ENCODE measurements at regions not wholly inside any gene's neighbourhood (a gene's known extent, or its start where the extent isn't known, plus 50 kb on each side); places are given as distances from the start of the nearest gene placed in this dataset.
"Not testable (repeated sequence)": the region's sequence is repeated elsewhere in the genome, so short reads cannot be mapped to it uniquely, and the experiment has no call there.

DNA sequence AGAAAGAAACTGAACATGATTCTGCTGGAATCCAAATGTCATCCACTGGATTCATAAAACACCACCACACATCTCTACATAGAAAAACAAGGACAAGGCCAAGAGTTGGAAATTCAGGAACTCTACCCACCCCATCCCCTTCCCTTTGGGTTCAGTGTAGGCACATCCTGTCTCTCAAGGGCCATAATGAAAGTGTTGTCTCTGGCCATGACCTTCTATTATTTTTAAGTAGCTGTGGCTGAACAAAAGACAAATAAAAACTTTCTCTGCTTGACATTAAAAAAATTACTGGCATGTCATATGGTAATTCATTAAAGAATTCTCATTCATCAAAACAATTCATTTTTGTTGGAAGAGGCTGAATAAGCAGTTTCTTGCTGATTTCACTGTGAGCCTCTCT, 54.9 kb upstream of the ZBTB18 start:
- no peak for DNase-seq (ENCODE audit: low spot score)

- no peak for DNase-seq (ENCODE audit: low spot score)
These were observed 59.4 kb upstream of the ZBTB18 start for GRCh38 chr1:243991650-243992049.

DNA sequence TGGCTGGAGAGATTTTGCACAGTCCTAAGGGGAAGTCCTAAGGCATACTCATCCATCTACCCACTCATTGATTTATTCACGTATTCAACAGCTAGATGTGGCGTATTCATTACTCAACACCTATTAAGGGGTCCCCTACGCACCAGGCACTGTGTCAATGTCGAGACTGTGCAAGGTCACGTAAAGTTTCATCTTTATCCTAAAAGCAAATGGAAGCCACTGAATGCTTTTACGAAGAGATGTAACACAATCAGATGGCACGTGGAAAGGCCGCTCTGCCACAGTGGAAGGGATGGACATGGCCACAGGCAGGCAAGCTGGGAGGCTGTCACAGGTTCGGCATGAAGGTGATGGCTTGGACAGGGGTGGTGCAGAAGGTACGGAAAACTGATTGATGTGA, 66.3 kb upstream of the ZBTB18 start:
- DNase-seq (ENCODE audit: low spot score), result no peak

GRCh38 chr1:243982447-243983018, 68.5 kb upstream of the ZBTB18 start:
- no peak for DNase-seq (ENCODE audit: low spot score)

DNA sequence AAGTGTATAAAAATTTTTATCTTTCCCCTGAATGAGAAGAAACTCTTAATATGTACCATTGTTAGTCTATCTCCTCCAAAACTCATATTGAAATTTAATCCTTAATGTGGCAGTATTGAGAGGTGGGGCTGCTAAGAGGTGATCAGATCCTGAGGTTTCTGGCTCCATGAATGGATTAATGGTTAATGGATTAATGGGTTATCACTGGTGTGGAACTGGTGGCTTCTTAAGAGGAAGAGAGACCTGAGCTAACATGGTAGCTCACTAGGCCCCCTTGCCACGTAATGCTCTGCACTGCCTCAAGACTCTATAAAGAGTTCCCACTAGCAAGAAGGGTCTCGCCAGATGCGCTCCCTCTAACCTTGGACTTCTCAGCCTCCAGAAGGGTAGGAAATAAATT, 70.6 kb upstream of the ZBTB18 start:
- DNase-seq (ENCODE audit: low spot score), result no peak

DNA sequence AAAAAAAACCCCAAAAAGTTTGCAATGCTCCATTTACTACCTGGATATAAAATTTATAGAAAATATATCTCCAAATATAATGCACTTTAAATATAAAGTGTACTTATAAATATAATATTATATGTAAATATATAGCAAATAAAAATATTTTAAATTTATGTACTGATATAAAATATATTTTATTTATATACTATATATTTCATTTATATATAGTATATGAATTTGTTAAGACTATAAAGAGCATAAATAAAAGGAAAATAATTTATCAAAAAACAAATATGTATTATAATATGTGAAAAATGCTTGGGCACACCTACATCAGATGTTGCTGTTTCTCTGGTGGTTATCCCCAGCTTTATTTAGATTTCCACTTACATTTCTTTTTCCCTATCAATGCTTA, 71.0 kb upstream of the ZBTB18 start:
- DNase-seq (ENCODE audit: low spot score), result no peak

DNA sequence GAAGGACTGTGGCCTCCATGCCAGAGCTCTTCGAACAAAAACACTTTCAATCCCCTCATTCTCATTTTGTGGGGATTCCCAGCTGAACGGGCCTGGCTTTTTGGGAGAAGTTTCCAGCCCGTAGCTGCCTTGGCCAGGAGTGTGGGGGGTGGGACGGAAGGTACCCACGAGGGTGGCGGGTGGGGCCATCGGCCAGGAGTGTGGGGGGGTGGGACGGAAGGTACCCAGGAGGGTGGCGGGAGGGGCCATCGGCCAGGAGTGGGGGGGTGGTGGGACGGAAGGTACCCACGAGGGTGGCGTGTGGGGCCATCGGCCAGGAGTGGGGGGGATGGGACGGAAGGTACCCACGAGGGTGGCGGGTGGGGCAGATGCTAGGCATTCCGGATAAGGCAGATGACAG, 71.7 kb upstream of the ZBTB18 start:
- DNase-seq (ENCODE audit: low spot score), result no peak

GRCh38 chr1:243977094-243977493, 74.0 kb upstream of the ZBTB18 start:
- no peak for DNase-seq (ENCODE audit: low spot score)

GRCh38 chr1:243974451-243975292, 76.4 kb upstream of the ZBTB18 start:
- no peak for DNase-seq (ENCODE audit: low spot score)

DNA sequence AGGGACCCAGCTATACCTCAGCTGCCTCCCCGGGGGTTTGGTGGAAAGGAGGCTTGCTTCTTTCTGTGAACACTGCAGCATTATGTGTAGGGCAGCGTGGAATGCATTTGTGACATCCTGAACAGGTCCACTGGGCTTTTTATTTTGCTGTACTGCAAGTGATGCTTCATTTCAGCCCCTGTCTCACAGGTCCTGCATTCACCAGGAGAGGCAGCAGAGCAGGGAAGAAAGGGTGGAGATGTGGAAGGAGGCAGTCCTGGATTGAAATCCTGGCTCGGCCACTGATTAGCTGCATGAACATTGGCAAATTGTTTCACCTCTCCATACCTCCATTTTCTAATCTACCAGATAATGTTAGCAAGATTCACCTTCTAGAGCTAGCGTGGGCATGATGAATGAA, 77.9 kb upstream of the ZBTB18 start:
- DNase-seq (ENCODE audit: low spot score), result no peak

DNA sequence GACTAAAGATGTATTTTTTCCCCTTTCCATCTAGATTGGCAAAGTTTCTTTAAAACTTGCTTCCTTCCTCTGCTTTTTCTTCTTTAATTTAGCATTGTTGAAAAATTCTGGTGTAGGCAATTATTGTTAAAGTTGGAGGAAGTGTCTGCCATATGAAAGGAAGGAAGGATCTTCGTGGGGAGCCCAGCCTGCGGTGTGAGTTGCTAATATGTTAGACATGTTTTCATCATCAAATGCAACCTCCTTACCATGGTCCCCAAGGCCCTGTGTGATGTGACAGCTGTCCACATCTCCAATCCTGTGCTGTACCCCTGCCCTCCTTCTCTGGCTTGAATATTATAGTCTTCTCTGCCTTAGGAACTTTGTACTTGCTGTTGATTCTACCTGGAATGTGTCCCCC, 81.0 kb upstream of the ZBTB18 start:
- DNase-seq (ENCODE audit: low spot score), result no peak

GRCh38 chr1:243968413-243968812, 82.7 kb upstream of the ZBTB18 start:
- no peak for DNase-seq (ENCODE audit: low spot score)

DNA sequence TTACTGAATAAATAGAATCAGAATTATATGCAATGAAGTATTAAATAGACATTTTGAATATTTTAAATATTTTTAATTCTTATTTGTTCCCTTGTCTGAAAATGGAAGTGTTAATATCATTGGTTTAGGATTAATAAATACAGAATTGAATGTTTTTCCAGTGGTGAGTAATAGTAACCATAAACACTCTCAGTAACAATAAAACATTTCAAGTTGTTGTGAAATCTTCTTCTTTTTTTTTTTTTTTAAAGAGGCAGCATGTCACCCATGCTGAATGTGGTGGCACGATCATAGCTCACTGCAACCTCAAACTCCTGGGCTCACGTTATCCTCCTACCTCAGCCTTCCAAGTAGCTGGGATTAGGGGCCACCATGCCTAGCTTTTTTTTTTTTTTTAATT, 86.2 kb upstream of the ZBTB18 start:
- DNase-seq (ENCODE audit: low spot score), result no peak

DNA sequence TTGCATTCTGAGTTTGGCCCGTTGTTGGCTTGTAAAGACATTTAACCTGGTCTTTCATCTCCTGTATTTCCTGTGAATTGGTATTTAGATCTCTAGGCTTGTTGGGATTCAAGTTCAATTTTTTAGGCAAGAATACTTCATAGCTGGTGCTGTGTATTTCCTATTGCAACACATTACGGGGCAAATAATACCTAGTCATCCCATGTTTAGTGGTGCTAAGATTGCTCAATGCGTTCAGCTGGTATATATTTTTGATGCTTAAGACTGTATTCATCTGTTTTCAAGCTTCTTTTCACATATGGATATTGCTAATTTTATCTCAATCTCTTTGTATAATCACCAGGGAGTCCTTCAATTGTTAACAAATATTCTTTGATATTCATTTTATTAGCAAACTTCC, 87.5 kb upstream of the ZBTB18 start:
- no peak for DNase-seq (ENCODE audit: low spot score)

DNA sequence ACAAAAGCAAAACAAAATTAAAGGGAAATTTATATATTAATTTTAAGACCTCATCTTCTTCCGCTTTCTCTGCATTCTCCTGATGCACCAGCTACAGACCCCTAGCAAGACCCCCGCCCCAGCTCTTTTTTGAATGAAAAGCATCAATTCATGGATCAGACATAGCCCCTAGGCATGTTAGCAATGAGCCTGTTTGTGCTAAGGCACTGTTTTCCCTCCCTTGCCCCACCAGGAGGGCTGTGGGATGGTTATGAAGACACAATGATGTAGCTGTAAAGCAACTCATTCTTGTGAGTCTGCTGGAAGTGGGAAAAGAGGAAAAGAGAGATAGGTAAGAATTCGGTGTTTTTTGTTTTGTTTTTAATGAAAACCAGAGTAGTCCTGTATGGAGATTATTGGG, 88.5 kb upstream of the ZBTB18 start:
- DNase-seq (ENCODE audit: low spot score), result no peak

GRCh38 chr1:243959998-243960397, 91.1 kb upstream of the ZBTB18 start:
- no peak for DNase-seq (ENCODE audit: low spot score)

DNA sequence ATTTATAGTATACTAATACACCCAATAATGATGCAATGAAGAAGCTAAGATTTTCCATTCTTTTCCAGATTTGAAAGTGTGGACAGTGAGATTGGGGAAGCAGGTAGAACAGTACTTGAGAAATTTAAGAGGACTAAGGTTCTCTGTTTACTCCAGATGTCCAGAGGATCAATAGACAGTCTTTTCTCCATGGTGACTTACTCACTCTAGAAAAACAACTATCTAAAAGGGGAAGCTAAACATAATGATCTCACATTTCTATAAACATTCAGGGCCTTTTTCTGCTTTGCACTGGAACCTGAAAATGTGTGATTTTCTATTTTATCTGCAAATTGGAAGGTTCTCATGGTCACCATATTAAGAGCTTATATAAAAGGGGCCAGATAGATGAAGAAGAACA, 93.9 kb upstream of the ZBTB18 start:
- no peak for DNase-seq (ENCODE audit: low spot score)

DNA sequence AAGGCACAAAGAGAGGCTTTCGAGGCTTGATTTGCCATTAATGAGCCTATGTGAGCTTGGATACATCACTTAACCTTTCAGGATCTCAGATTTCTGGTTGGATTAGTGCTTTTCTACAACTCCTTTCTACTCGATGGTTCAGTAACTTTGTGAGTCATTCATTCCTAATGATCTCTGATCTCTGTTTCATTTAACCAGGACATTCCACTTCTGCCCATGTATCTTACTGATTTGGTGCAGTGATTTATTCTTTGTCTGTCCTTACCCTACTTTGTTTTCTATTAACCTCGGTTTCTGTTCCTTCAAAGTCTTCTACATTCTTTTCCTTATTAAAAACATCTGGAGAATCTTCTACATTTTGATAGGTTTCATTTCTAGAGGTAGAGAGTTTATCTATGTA, 94.6 kb upstream of the ZBTB18 start:
- DNase-seq (ENCODE audit: low spot score), result no peak

DNA sequence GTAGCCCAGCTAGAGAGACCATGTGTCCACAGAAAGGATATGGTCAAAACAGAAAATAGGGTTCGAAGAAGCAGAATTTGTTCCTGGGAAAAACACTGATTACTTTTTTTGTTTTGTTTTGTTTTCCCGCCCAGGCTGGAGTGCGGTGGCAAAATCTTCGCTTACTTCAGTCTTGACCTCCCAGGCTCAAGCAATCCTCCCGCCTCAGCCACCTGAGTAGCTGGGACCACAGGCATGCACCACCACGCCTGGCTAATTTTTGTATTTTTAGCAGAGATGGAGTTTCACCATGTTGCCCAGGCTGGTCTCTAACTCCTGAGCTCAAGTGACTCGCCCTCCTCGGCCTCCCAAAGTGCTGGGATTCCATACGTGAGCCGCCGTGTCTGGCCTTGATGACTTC, 99.9 kb upstream of the ZBTB18 start:
- DNase-seq (ENCODE audit: low spot score), result not testable (repeated sequence)

- no peak for DNase-seq (ENCODE audit: low spot score)
These were observed 100.1 kb upstream of the AKT3 start for GRCh38 chr1:243950166-243950565.

DNA sequence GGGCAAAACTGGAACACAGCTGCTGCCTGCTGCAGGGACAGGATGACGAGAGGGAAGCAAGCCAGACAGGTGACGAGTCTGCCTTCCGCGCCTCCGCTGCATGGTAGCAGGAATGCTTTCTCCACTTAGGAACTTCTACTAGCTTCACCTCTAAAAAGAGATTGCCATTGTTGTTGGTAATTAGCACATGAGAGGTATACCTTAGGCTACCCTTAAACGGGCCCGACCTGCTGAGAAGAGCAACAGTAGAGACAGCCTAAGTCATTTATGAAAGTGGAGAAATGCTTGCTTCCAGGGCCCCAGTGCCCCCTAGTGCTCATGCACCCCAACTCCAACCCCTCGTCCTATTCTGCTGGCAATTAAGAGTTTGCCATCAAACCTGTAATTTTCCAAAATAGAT, 96.9 kb upstream of the AKT3 start:
- peak; percentile 41 for DNase-seq (ENCODE audit: low spot score)

GRCh38 chr1:243946253-243946652, 96.2 kb upstream of the AKT3 start:
- DNase-seq (ENCODE audit: low spot score), result no peak

DNA sequence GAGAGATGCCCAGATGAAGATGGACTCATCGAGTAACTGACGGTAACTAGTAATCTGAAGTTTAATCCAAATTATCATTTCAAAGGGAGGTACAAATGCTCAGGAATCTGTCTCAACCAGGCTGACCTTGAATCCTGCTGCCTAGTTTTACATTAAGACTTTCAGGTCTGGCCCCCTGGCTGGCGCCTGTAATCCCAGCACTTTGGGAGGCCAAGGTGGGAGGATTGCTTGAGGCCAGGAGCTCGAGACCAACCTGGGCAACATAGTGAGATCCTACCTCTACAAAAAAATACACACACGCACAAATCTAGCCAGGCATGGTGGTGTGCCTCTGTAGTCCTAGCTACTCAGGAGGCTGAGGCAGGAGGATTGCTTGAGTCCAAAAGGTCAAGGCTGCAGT, 95.7 kb upstream of the AKT3 start:
- no peak for DNase-seq (ENCODE audit: low spot score)

Measured in CD4-positive, alpha-beta T cell treated with Interleukin-15 for 4 hours (primary cell).